Astrocyte of the spinal cord (primary cell): ENCODE measurements at regions not wholly inside any gene's neighbourhood (a gene's known extent, or its start where the extent isn't known, plus 50 kb on each side); places are given as distances from the start of the nearest gene placed in this dataset.

Experiments
- DNase-seq: peaks from one replicate; pipeline ENCODE4 v3.0.0; 2011; ENCODE audit warnings: low read depth, low spot score
- H3K4me3 ChIP-seq: 2 replicates; pipeline ENCODE4 v1.5.1; 2011; ENCODE audit warnings: low read depth, mild to moderate bottlenecking, low read length, moderate library complexity
- in situ Hi-C: cut with HindIII; loops from 2 replicates; pipeline ENCODE4 v1.10.0; 2017; ENCODE audit warnings: low sequenced_read_pairs
- TF ChIP-seq, protein P1 (sequence below): IDR thresholded peaks from 2 replicates; pipeline ENCODE4 v1.5.1; 2012; ENCODE audit warnings: low read depth, mild to moderate bottlenecking, low read length, inconsistent platforms

- TF ChIP-seq, protein P1, sequence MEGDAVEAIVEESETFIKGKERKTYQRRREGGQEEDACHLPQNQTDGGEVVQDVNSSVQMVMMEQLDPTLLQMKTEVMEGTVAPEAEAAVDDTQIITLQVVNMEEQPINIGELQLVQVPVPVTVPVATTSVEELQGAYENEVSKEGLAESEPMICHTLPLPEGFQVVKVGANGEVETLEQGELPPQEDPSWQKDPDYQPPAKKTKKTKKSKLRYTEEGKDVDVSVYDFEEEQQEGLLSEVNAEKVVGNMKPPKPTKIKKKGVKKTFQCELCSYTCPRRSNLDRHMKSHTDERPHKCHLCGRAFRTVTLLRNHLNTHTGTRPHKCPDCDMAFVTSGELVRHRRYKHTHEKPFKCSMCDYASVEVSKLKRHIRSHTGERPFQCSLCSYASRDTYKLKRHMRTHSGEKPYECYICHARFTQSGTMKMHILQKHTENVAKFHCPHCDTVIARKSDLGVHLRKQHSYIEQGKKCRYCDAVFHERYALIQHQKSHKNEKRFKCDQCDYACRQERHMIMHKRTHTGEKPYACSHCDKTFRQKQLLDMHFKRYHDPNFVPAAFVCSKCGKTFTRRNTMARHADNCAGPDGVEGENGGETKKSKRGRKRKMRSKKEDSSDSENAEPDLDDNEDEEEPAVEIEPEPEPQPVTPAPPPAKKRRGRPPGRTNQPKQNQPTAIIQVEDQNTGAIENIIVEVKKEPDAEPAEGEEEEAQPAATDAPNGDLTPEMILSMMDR, result no peak
- in situ Hi-C loops, result no loop called here
- H3K4me3 ChIP-seq, result no peak overlapping the region
- DNase-seq, result no peak
Observed at GRCh38 chr7:49397750-49398149, 375.7 kb upstream of the VWC2 start.

DNA sequence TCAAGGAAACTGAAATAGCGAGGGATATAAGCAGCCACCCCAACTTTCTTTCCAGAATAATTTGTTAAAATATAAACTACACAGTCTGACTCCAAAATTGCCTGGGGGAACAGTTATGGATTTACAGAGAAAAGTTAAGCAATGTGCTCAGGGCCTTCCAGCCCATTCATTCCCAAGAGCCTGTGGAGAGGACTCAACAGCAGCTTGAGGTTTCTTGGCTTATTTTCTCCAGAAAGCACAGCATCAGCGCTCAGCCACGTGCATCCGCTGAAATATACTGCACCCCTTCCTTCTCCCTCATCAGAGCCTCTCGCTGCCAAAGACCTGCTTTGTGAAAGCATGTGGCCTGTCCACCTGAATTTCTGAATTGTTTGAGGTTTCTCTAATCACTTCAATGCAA, 375.2 kb upstream of the VWC2 start:
- in situ Hi-C loops, result no loop called here
- TF ChIP-seq, protein P1, result no peak
- no peak for DNase-seq
- no peak overlapping the region for H3K4me3 ChIP-seq

DNA sequence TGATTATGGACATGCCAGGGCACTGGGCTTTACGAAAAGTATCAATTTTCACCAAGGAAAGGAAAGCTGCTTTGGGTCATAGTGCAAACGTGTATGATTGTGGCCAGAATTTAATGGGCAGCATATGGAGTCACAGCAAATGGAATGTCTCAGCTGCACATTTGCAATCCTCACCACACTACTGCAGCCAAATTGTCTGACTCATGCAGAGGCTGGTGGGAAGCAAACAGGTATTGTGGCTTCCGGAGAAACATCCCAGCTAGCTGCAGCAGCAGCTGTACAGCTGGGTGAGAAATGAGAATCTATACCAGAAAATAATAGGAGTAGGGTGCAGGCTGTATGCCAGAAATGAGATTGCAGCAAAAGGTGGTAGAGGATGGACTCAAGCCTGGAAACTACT, 374.7 kb upstream of the VWC2 start:
- in situ Hi-C loops, result no loop called here
- TF ChIP-seq, protein P1, result no peak
- peak; percentile 78 for DNase-seq
- no peak overlapping the region for H3K4me3 ChIP-seq

- TF ChIP-seq, protein P1, result no peak
- no peak overlapping the region for H3K4me3 ChIP-seq
- DNase-seq, result peak; percentile 18
- in situ Hi-C loops, result no loop called here
Observed at GRCh38 chr7:49400891-49401550, 372.4 kb upstream of the VWC2 start.

DNA sequence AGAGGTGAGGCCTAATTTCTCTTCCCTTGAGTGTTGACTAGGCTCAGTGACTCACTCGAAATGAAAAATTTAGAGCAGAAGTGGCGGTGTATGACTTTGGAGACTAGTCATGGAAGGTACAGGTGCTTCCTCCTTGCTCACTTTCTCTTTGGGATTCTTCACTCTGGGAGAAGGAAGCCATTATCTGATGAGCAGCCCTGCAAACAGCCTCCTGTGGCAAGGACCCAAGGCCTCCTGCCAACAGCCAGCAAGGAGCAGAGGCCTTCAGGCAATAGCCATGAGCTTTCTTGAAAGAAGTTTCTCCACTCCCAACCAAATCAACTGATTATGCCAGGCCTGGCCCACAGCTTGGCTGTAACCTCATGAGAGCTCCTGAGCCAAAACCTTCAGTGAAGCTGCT, 369.6 kb upstream of the VWC2 start:
- H3K4me3 ChIP-seq, result no peak overlapping the region
- DNase-seq, result peak; percentile 2
- TF ChIP-seq, protein P1, result no peak
- in situ Hi-C loops, result no loop called here

- H3K4me3 ChIP-seq, result no peak overlapping the region
- TF ChIP-seq, protein P1, result no peak
- DNase-seq, result no peak
- in situ Hi-C loops, result no loop called here
Observed at GRCh38 chr7:49407205-49407604, 366.2 kb upstream of the VWC2 start.
